GM12878 (cell line): ENCODE measurements at regions not wholly inside any gene's neighbourhood (a gene's known extent, or its start where the extent isn't known, plus 50 kb on each side); places are given as distances from the start of the nearest gene placed in this dataset.

Source experiments
- ATAC-seq: fragments of 200-7000 bp; cut with Tn5 transposase; 3 replicates; pipeline ENCODE4 v1.9.1; 2020; ENCODE audit warnings: mild to moderate bottlenecking, moderate library complexity
- BruUV-seq: library from RNA; stranded (reverse); fragments of 400-500 nt; replicated peaks from 2 replicates; lab custom pipeline; 2021; lab: Mats Ljungman, UMichigan
- CTCF ChIA-PET: fragments of 300-600 bp; sonication (Branson Sonifier 250); formaldehyde crosslinking; extraction: SDS; loops from one replicate; lab custom pipeline; 2021; ENCODE audit warnings: inconsistent platforms; lab: Yijun Ruan, JAX
- POLR2A ChIA-PET: fragments of 350-600 bp; formaldehyde crosslinking; extraction: SDS; loops from one replicate; lab custom pipeline; 2021; ENCODE audit warnings: inconsistent platforms; lab: Charles Lee
- RAD21 ChIA-PET: fragments of 300-600 bp; sonication (Branson Sonifier 250); formaldehyde crosslinking; loops from one replicate; lab custom pipeline; 2023; ENCODE audit warnings: antibody characterized with exemption; ENCODE audit not compliant: unreplicated experiment; lab: Charles Lee
- SMC1A ChIA-PET: fragments of 300-600 bp; sonication (Branson Sonifier 250); formaldehyde crosslinking; loops from one replicate; lab custom pipeline; 2023; ENCODE audit not compliant: unreplicated experiment, uncharacterized antibody; lab: Charles Lee
- DNase-seq: peaks from one replicate; pipeline ENCODE4 v3.0.0-alpha.2; 2011; ENCODE audit warnings: low read depth, low spot score
- FAIRE-seq: peaks from 3 replicates; lab custom pipeline; 2011; peaks lifted over from hg19 to GRCh38; lab: Jason Lieb, UNC
- H2AFZ ChIP-seq: 2 replicates; pipeline ENCODE4 v1.6.0; 2011; ENCODE audit warnings: low read depth, low read length, control low read depth; ENCODE audit not compliant: control insufficient read depth
- H3K27ac ChIP-seq: 2 replicates; pipeline ENCODE4 v1.5.1; 2011; ENCODE audit warnings: control low read depth; ENCODE audit not compliant: control insufficient read depth, insufficient read depth
- H3K27me3 ChIP-seq, 2 experiments: replicated peaks in 1 of 2; 2 replicates each; pipeline versions ENCODE4 v1.6.0 to v1.6.1; 2011; ENCODE audit warnings: low read length in 1 of 2; ENCODE audit not compliant: control insufficient read depth in 2 of 2, insufficient read depth in 2 of 2
- H3K36me3 ChIP-seq, 2 experiments: 2 replicates each; pipeline ENCODE4 v1.5.1; 2011; ENCODE audit warnings: low read length in 1 of 2; ENCODE audit not compliant: control insufficient read depth in 2 of 2, insufficient read depth in 2 of 2
- H3K4me1 ChIP-seq: 2 replicates; pipeline ENCODE4 v1.6.1; 2011; ENCODE audit warnings: mild to moderate bottlenecking, low read length, moderate library complexity, mixed read lengths; ENCODE audit not compliant: control insufficient read depth, insufficient read depth
- H3K4me2 ChIP-seq: 2 replicates; pipeline ENCODE4 v1.6.0; 2011; ENCODE audit warnings: control low read depth; ENCODE audit not compliant: control insufficient read depth, insufficient read depth
- H3K4me3 ChIP-seq: fragments of 200-600 bp; sonication (generic); 2 replicates; pipeline ENCODE4 v1.5.1; 2016
- H3K79me2 ChIP-seq: 2 replicates; pipeline ENCODE4 v1.6.0; 2011; ENCODE audit warnings: low read length; ENCODE audit not compliant: control insufficient read depth, insufficient read depth
- H3K9ac ChIP-seq: 2 replicates; pipeline ENCODE4 v1.8.0; 2011; ENCODE audit warnings: low read length, control low read depth, mixed read lengths; ENCODE audit not compliant: control insufficient read depth, insufficient read depth
- H3K9me3 ChIP-seq: replicated peaks from 3 replicates; pipeline ENCODE4 v1.5.1; 2011; ENCODE audit warnings: mild to moderate bottlenecking, low read length; ENCODE audit not compliant: control insufficient read depth, insufficient read depth
- H4K20me1 ChIP-seq: 2 replicates; pipeline ENCODE4 v1.6.0; 2011; ENCODE audit not compliant: control insufficient read depth, insufficient read depth
- CBFB ChIP-seq: IDR thresholded peaks from 2 replicates; pipeline ENCODE4 v1.6.1; 2016; ENCODE audit warnings: antibody characterized with exemption, low read depth
- EZH2 ChIP-seq: IDR thresholded peaks from 2 replicates; pipeline ENCODE4 v1.6.1; 2012; ENCODE audit warnings: low read depth, mild to moderate bottlenecking, control low read depth, inconsistent platforms, low read length, borderline replicate concordance; ENCODE audit not compliant: control insufficient read depth
- HCFC1 ChIP-seq: fragments of 150-350 bp; IDR thresholded peaks from 2 replicates; pipeline ENCODE4 v1.6.1; 2014; ENCODE audit warnings: low read length
- RELA ChIP-seq: fragments of 450-650 bp; IDR thresholded peaks from 2 replicates; pipeline ENCODE4 v1.8.0; 2014; ENCODE audit warnings: borderline replicate concordance; ENCODE audit not compliant: partially characterized antibody
- STAT1 ChIP-seq: fragments of 450-650 bp; conservative IDR thresholded peaks from 2 replicates; pipeline ENCODE4 v1.6.1; 2014; ENCODE audit warnings: antibody characterized with exemption, mild to moderate bottlenecking
- WGBS: methylation state at CpG from one replicate; pipeline ENCODE4 v1.1.6; 2016; ENCODE audit warnings: low lambda C conversion rate; ENCODE audit not compliant: insufficient replicate concordance, insufficient coverage; ENCODE audit errors: missing lambda C conversion rate; 5-methylcytosine and 5-hydroxymethylcytosine counted together
- in situ Hi-C: fragments of 300-500 bp; cut with MboI; formaldehyde crosslinking; loops from 9 replicates; pipeline ENCODE4 v1.14.3; 2018; ENCODE audit warnings: mixed read lengths
- intact Hi-C: fragments of 100-400 bp; cut with micrococcal nuclease; formaldehyde crosslinking; loops from one replicate; pipeline ENCODE4 v1.14.2; 2022; ENCODE audit not compliant: unreplicated experiment
- TF ChIP-seq, protein P1 (sequence below): IDR thresholded peaks from 2 replicates; pipeline ENCODE4 v1.6.1; 2011; ENCODE audit warnings: low read depth, mild to moderate bottlenecking, low read length, moderate library complexity, borderline replicate concordance; ENCODE audit errors: extremely low read depth
- TF ChIP-seq, protein P2 (sequence below): IDR thresholded peaks from 2 replicates; pipeline ENCODE4 v1.6.1; 2012; ENCODE audit warnings: low read depth, low read length, improper control_type of control experiment
- TF ChIP-seq, protein P3 (sequence below): fragments of 450-650 bp; formaldehyde crosslinking; IDR thresholded peaks from 2 replicates; pipeline ENCODE4 v1.5.0; 2022; ENCODE audit warnings: mild to moderate bottlenecking, missing genetic modification characterization
- TF ChIP-seq, protein P4 (sequence below): IDR thresholded peaks from 2 replicates; pipeline ENCODE4 v1.6.1; 2011; ENCODE audit warnings: borderline replicate concordance, low read depth, mild to moderate bottlenecking, moderate library complexity, mixed read lengths, low read length; ENCODE audit not compliant: insufficient read depth; ENCODE audit errors: extremely low read length

DNA sequence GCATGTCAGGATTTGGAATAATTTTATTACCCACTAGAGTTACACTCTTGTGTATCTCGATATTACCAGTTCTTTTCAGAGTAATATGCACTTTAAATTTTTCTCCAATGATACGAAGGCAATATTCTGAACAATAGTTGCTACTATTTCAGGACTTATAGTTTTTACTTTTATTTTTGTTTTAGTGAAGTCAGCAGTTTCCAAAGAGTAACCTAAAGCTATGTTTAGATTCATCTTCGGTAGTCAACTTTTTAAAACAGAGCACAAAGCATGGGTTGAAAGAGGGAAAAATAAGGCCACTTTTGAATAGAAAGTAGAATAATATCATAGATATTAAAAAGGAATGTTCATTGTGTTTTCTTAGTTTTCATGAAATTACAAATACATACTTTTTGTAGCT, 532.7 kb downstream of the CPS1 start:
- Histone ChIP-seq H3K4me1 (no peaks in the 10 kb centered on the region), H3K9ac (no peak overlapping the region), H3K27me3 (no peaks in the 10 kb centered on the region), H3K9me3 (no peaks in the 10 kb centered on the region), H3K36me3 (no peaks in the 10 kb centered on the region), H3K27ac (no peak overlapping the region), H2AFZ (no peak overlapping the region), H3K79me2 (no peaks in the 10 kb centered on the region), H4K20me1 (no peaks in the 10 kb centered on the region), H3K4me2 (no peak overlapping the region), H3K4me3 (no peak overlapping the region)
- ChIA-PET RAD21 (no interaction called here), SMC1A (interaction anchor here (0.8 to 2.6 kb wide), 2 partner anchors 21 to 1440 kb away, joined by 3 to 6 read pairs; no protein-coding TSS in a partner anchor), CTCF (interaction anchor here (0.6 kb wide), 1 partner anchor 88 kb away, joined by 3 read pairs; no protein-coding TSS in a partner anchor), POLR2A (no interaction called here)
- FAIRE-seq (no peak), ATAC-seq (no peak), DNase-seq (no peak)
- WGBS: 16% methylated on average over 3 of the region's 3 CpGs
- TF ChIP-seq, protein P1, sequence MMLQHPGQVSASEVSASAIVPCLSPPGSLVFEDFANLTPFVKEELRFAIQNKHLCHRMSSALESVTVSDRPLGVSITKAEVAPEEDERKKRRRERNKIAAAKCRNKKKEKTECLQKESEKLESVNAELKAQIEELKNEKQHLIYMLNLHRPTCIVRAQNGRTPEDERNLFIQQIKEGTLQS: no peak
- TF ChIP-seq, protein P2, sequence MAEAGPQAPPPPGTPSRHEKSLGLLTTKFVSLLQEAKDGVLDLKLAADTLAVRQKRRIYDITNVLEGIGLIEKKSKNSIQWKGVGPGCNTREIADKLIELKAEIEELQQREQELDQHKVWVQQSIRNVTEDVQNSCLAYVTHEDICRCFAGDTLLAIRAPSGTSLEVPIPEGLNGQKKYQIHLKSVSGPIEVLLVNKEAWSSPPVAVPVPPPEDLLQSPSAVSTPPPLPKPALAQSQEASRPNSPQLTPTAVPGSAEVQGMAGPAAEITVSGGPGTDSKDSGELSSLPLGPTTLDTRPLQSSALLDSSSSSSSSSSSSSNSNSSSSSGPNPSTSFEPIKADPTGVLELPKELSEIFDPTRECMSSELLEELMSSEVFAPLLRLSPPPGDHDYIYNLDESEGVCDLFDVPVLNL: no peak
- TF ChIP-seq RELA (no peak), CBFB (no peak), EZH2 (no peak), STAT1 (no peak), HCFC1 (no peak)
- TF ChIP-seq, protein P3, sequence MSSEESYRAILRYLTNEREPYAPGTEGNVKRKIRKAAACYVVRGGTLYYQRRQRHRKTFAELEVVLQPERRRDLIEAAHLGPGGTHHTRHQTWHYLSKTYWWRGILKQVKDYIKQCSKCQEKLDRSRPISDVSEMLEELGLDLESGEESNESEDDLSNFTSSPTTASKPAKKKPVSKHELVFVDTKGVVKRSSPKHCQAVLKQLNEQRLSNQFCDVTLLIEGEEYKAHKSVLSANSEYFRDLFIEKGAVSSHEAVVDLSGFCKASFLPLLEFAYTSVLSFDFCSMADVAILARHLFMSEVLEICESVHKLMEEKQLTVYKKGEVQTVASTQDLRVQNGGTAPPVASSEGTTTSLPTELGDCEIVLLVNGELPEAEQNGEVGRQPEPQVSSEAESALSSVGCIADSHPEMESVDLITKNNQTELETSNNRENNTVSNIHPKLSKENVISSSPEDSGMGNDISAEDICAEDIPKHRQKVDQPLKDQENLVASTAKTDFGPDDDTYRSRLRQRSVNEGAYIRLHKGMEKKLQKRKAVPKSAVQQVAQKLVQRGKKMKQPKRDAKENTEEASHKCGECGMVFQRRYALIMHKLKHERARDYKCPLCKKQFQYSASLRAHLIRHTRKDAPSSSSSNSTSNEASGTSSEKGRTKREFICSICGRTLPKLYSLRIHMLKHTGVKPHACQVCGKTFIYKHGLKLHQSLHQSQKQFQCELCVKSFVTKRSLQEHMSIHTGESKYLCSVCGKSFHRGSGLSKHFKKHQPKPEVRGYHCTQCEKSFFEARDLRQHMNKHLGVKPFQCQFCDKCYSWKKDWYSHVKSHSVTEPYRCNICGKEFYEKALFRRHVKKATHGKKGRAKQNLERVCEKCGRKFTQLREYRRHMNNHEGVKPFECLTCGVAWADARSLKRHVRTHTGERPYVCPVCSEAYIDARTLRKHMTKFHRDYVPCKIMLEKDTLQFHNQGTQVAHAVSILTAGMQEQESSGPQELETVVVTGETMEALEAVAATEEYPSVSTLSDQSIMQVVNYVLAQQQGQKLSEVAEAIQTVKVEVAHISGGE (CRISPR knock-in tag): no peak
- TF ChIP-seq, protein P4, sequence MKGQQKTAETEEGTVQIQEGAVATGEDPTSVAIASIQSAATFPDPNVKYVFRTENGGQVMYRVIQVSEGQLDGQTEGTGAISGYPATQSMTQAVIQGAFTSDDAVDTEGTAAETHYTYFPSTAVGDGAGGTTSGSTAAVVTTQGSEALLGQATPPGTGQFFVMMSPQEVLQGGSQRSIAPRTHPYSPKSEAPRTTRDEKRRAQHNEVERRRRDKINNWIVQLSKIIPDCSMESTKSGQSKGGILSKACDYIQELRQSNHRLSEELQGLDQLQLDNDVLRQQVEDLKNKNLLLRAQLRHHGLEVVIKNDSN: no peak
- in situ Hi-C loops: no loop called here
- intact Hi-C loops: loop anchor here (5.0 to 10.0 kb wide), 3 partner anchors 266 to 1478 kb away; no protein-coding TSS in a partner anchor
- no TSS peak for BruUV-seq
